ENCODE measurements at regions not wholly inside any gene's neighbourhood (a gene's known extent, or its start where the extent isn't known, plus 50 kb on each side); places are given as distances from the start of the nearest gene placed in this dataset.

GRCh38 chrX:38500866-38501265 lies 60.5 kb upstream of the TSPAN7 start:
- POLR2A ChIA-PET (ENCODE audit: unreplicated experiment), result no interaction called here
- no peak overlapping the region for H2AK9ac ChIP-seq (replicated peaks; ENCODE audit: low read depth, low read length, poor library complexity)
- no peak overlapping the region for H3K18ac ChIP-seq (ENCODE audit: low read depth, low read length)
- H3K36me3 ChIP-seq (ENCODE audit: control insufficient read depth, insufficient read depth, low read length), result no peaks in the 10 kb centered on the region
- no peaks in the 10 kb centered on the region for H3K27me3 ChIP-seq (ENCODE audit: control insufficient read depth, insufficient read depth, low read length)
- CTCF ChIA-PET, result no interaction called here
- no peak overlapping the region for H2AFZ ChIP-seq (replicated peaks; ENCODE audit: low read length, poor library complexity)
- dilution Hi-C loops (cut with HindIII; ENCODE audit: low sequenced_read_pairs, unreplicated experiment) (no loop called here), in situ Hi-C loops (cut with MboI; ENCODE audit: low sequenced_read_pairs) (no loop called here), intact Hi-C loops (cut with micrococcal nuclease) (no loop called here)
- H4K91ac ChIP-seq (ENCODE audit: insufficient read depth, low read depth, low read length), result no peak overlapping the region
- H2BK120ac ChIP-seq (ENCODE audit: low read depth, low read length), result no peak overlapping the region
- H3K4me1 ChIP-seq (ENCODE audit: control insufficient read depth, insufficient read depth, low read length), result no peaks in the 10 kb centered on the region
- no peak overlapping the region for H3K14ac ChIP-seq (replicated peaks; ENCODE audit: low read depth, low read length)
- no peaks in the 10 kb centered on the region for H3K9me1 ChIP-seq (ENCODE audit: insufficient read depth, low read length)
- no peak overlapping the region for H3K56ac ChIP-seq (ENCODE audit: extremely low read depth, insufficient read depth, low read length)
- H3K9ac ChIP-seq (ENCODE audit: low read depth, low read length), result no peak overlapping the region
- TF ChIP-seq CTCF (conservative IDR thresholded peaks at IDR 0.05; ENCODE audit: low read depth, low read length), result no peak
- TF ChIP-seq BHLHE40 (IDR thresholded peaks at IDR 0.05; ENCODE audit: low read depth, low read length), result no peak
- no peak for TF ChIP-seq SMC3 (IDR thresholded peaks at IDR 0.05; ENCODE audit: low read depth, low read length)
- no peak for TF ChIP-seq CEBPB (IDR thresholded peaks at IDR 0.05; ENCODE audit: low read depth, low read length)
- TF ChIP-seq RAD21 (IDR thresholded peaks at IDR 0.05; ENCODE audit: low read length), result no peak
- TF ChIP-seq RFX5 (IDR thresholded peaks at IDR 0.05; ENCODE audit: low read depth, low read length), result no peak
- no peak for TF ChIP-seq NFE2L2 (IDR thresholded peaks at IDR 0.05; ENCODE audit: low read depth, low read length)
- no peak for TF ChIP-seq USF2 (IDR thresholded peaks at IDR 0.05; ENCODE audit: low read depth, low read length)
- no peak for TF ChIP-seq MXI1 (IDR thresholded peaks at IDR 0.05; ENCODE audit: borderline replicate concordance, low read depth, low read length)
- TF ChIP-seq ELK1 (IDR thresholded peaks at IDR 0.05; ENCODE audit: borderline replicate concordance, low read depth, low read length), result no peak
- TF ChIP-seq POLR2A (IDR thresholded peaks at IDR 0.05; ENCODE audit: low read depth, low read length), result no peak
- no peak for TF ChIP-seq RCOR1 (IDR thresholded peaks at IDR 0.05; ENCODE audit: insufficient replicate concordance, low read length)
- no peak for TF ChIP-seq CHD1 (IDR thresholded peaks at IDR 0.05; ENCODE audit: low read depth, low read length)
- TF ChIP-seq MAZ (IDR thresholded peaks at IDR 0.05; ENCODE audit: borderline replicate concordance, low read depth, low read length), result no peak
- TF ChIP-seq FOS (IDR thresholded peaks at IDR 0.05; ENCODE audit: low read depth, low read length), result no peak
- TF ChIP-seq MAFK (IDR thresholded peaks at IDR 0.05; ENCODE audit: low read depth, low read length), result no peak
- no peaks in the 10 kb centered on the region for H3K9me3 ChIP-seq (ENCODE audit: control insufficient read depth, insufficient read depth, low read length)
- H3K79me1 ChIP-seq (ENCODE audit: low read depth in 1 of 2, low read length in 2 of 2), result no peaks in the 10 kb centered on the region
- H2BK5ac ChIP-seq (ENCODE audit: low read depth, low read length, poor library complexity, severe bottlenecking), result no peak overlapping the region
- no peak overlapping the region for H2BK15ac ChIP-seq (ENCODE audit: low read depth, low read length)
- H3K27ac ChIP-seq (ENCODE audit: insufficient read depth, low read length), result no peak overlapping the region
- ATAC-seq (ENCODE audit: low read depth) (no peak), DNase-seq (no peak)
- no peak overlapping the region for H4K8ac ChIP-seq (ENCODE audit: low read depth in 2 of 2, low read length in 2 of 2)
- no peak overlapping the region for H2AK5ac ChIP-seq (ENCODE audit: low read depth, low read length)
- no TSS peak for BruUV-seq (replicated peaks)
- H4K20me1 ChIP-seq (ENCODE audit: insufficient read depth, low read length), result no peaks in the 10 kb centered on the region
- no CpG with 5 or more reads among the region's 2 CpGs for WGBS, 2 experiments (ENCODE audit: extremely low coverage in 2 of 2, insufficient read length in 1 of 2)
- no peak overlapping the region for H3K4ac ChIP-seq (ENCODE audit: low read depth, low read length)
- no peak overlapping the region for H4K5ac ChIP-seq (ENCODE audit: low read depth, low read length)
- H3K4me3 ChIP-seq (ENCODE audit: insufficient read depth, low read depth, low read length), result no peak overlapping the region
- no peak overlapping the region for H2BK20ac ChIP-seq (ENCODE audit: low read depth, low read length)
- no peak overlapping the region for H3K4me2 ChIP-seq (ENCODE audit: low read depth, low read length)
- H3K23ac ChIP-seq (ENCODE audit: low read depth, low read length), result no peak overlapping the region
